ENCODE measurements at regions not wholly inside any gene's neighbourhood (a gene's known extent, or its start where the extent isn't known, plus 50 kb on each side); places are given as distances from the start of the nearest gene placed in this dataset.

DNA sequence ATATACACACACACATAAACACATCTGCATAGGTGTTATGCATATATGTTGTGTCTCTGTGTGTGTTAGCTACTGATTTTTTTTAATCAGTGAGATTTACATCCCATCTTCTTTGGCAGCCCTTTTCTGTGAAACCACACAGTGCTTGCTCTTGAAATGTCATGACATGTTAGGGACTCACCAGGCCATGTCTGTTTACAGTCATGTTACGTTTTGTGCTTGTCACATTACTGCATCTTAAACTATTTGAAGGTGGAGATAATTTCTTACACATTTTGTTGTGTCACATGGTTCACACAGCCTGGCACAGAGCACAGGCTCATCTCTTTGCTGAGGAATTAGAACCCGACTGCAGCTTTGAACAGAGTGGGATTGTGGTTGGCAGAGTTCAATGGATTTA is 364.4 kb upstream of the RIOK2 start:
- 86% methylated on average over 2 of the region's 2 CpGs for WGBS
- no peak overlapping the region for H3K4me3 ChIP-seq (ENCODE audit: low read depth, low read length)
- H3K36me3 ChIP-seq (ENCODE audit: insufficient read depth), result no peaks in the 10 kb centered on the region
- no peak for DNase-seq (ENCODE audit: extremely low spot score)
- H3K27ac ChIP-seq (ENCODE audit: low read depth), result no peak overlapping the region
- no peaks in the 10 kb centered on the region for H3K4me1 ChIP-seq (ENCODE audit: insufficient read depth)

DNA sequence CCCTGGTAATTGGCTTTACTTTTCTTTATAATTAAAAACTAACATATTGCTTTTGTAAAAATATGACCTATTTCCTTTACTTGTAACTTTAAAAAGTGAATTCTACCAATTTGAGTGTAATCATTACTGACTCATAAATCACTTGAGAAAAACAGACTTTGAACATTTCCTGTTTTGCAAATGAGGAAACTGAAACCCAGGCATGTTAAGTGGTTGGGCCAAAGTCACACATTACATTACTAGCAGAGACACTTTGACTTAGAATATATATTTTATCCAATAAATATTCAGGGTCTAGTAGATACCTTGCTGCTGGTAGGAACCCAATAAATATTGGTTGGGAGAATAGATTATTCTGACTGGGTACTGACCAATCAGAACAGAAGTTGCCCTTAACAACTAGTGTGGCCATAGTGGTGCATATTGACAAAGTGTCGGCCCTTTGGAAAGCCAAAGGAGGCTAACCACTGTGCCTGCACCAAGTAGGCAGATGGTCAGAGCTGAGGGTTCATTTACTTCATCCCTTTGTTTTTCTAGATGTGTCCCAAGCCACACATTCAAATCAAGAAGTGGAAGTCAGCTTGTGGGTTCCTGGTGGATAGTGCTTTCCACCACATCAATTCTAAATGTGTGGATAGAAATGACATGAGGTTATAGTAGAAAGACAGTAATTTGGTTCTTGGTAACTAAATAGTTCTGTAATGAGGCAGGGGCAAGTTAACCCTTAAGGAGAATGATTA is 365.1 kb upstream of the RIOK2 start:
- no peak overlapping the region for H3K27ac ChIP-seq (ENCODE audit: low read depth)
- 90% methylated on average over 1 of the region's 1 CpG for WGBS
- H3K4me1 ChIP-seq (ENCODE audit: insufficient read depth), result no peaks in the 10 kb centered on the region
- H3K4me3 ChIP-seq (ENCODE audit: low read depth, low read length), result no peak overlapping the region
- H3K36me3 ChIP-seq (ENCODE audit: insufficient read depth), result no peaks in the 10 kb centered on the region
- DNase-seq (ENCODE audit: extremely low spot score), result no peak

DNA sequence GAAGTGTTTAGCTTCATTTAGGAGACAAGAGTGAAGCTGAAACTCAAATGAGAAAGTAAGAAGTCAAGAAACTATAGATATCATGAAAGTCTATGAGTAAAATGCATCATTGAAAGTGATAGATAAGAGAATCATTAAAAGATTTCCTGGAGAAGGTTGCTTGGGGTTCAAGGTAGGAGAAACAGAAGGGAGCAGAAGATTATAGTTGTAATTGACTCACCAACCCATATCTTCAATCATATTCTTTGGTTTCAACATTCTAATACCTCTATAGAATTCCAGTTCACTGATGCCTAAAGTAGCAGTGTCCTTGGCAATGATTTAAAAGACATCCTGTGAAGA is 365.7 kb upstream of the RIOK2 start:
- Histone ChIP-seq H3K27ac (ENCODE audit: low read depth) (no peak overlapping the region), H3K36me3 (ENCODE audit: insufficient read depth) (no peaks in the 10 kb centered on the region), H3K4me3 (ENCODE audit: low read depth, low read length) (no peak overlapping the region), H3K4me1 (ENCODE audit: insufficient read depth) (no peaks in the 10 kb centered on the region)
- DNase-seq (ENCODE audit: extremely low spot score), result no peak

DNA sequence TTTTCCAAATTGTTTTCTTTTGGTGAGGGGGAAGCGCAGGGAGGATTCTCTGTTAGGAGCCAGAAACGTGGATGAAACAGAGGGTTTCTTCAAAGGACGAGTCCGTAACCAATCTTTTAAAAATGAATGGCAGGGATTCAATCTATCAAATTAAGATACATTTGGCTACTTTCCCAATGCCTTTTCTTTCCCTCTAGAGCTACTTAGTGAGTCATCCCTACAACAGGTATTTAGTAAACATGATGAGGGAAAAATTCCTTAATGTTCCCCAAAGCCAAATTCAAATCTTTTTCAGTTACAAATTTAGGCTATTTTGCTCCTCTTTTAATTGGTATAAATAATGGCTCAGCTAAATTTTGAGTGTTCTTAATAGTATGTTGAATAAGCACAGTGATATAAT is 366.4 kb upstream of the RIOK2 start:
- H3K36me3 ChIP-seq (ENCODE audit: insufficient read depth), result no peaks in the 10 kb centered on the region
- H3K4me1 ChIP-seq (ENCODE audit: insufficient read depth), result no peaks in the 10 kb centered on the region
- 90% methylated on average over 4 of the region's 4 CpGs for WGBS
- no peak for DNase-seq (ENCODE audit: extremely low spot score)
- H3K27ac ChIP-seq (ENCODE audit: low read depth), result no peak overlapping the region
- H3K4me3 ChIP-seq (ENCODE audit: low read depth, low read length), result no peak overlapping the region

DNA sequence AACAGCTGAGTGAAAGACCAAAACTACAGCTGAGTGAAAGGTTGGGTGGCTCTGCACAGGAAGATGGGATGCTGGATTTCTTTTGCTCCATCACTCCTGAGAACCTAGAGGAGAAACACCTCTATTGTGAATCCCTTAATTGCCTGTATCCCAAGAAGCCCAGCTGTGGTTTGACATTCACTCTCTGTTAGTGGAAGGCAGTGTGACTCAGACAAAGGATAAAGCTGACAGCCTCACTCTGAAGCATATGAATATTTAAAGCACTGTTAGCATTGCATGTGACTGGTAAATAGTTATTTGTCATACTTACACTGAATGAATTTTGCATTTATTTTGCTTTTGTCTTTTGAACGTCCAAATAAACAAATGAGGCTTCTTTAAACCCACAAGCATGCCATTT is 367.1 kb upstream of the RIOK2 start:
- DNase-seq (ENCODE audit: extremely low spot score), result no peak
- H3K4me3 ChIP-seq (ENCODE audit: low read depth, low read length), result no peak overlapping the region
- WGBS, result 53% methylated on average over 1 of the region's 1 CpG
- H3K27ac ChIP-seq (ENCODE audit: low read depth), result no peak overlapping the region
- no peaks in the 10 kb centered on the region for H3K4me1 ChIP-seq (ENCODE audit: insufficient read depth)
- no peaks in the 10 kb centered on the region for H3K36me3 ChIP-seq (ENCODE audit: insufficient read depth)

DNA sequence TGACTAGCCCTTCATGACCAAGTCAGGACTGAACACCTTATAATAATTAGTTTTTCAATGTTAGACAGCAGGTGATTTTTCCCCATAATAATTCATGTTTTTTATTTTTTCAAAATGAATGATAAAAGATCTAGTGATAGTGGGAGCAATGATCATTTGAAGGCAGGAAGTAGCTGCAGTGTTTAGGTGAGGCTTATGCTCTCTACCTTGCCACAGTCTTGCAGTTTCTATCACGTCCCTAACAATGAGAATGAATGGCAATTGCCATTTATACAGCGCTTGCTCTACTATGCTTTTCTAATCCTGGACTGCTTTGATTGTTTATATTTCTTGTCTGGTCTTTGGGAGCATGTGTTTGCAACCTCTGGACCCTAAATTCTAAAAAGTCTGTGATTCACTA is 367.8 kb upstream of the RIOK2 start:
- Histone ChIP-seq H3K4me3 (ENCODE audit: low read depth, low read length) (no peak overlapping the region), H3K27ac (ENCODE audit: low read depth) (no peak overlapping the region), H3K4me1 (ENCODE audit: insufficient read depth) (no peaks in the 10 kb centered on the region), H3K36me3 (ENCODE audit: insufficient read depth) (no peaks in the 10 kb centered on the region)
- WGBS, result 88% methylated on average over 2 of the region's 2 CpGs
- DNase-seq (ENCODE audit: extremely low spot score), result no peak

DNA sequence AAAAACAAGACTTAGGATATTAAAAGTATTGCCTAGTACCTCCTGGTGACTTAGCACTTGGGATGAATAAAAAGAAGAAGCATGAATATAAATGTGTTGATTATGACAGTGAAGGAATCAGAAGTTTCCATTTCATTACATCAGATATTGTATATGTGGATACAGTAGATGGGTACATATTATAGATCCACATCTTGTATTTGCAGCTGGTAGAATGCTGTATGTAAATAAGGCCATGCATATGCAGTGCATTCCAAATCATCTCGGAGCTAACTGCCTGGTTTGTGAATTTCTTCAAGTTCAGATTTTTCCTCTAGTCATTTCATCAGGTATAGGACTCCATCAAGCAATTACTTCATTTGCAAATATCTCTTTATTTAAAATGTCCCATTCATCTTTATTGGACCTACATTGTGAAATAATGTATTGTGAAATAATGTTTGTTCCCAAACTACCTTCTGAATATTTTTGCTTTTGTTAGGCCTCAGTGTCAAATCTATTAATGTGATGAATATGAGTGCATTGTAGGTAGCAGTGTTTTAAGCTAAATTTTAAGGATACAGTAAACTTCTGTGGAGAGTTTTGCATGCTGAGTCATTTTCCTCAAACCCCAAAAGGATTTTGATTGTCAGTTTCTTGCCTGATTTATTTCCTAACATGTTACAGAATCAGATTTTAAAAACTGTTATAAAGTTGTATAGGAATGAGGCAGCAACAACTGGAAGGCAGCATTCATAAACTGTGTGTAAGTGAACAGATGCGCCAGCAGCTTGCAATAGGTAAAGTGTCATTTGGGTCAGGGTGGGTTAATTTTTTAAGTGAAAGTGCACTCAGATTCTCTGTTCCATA is 370.8 kb upstream of the RIOK2 start:
- no peak overlapping the region for H3K4me3 ChIP-seq (ENCODE audit: low read depth, low read length)
- WGBS, result 84% methylated on average over 2 of the region's 2 CpGs
- no peaks in the 10 kb centered on the region for H3K4me1 ChIP-seq (ENCODE audit: insufficient read depth)
- H3K27ac ChIP-seq (ENCODE audit: low read depth), result no peak overlapping the region
- no peak for DNase-seq (ENCODE audit: extremely low spot score)
- no peaks in the 10 kb centered on the region for H3K36me3 ChIP-seq (ENCODE audit: insufficient read depth)

DNA sequence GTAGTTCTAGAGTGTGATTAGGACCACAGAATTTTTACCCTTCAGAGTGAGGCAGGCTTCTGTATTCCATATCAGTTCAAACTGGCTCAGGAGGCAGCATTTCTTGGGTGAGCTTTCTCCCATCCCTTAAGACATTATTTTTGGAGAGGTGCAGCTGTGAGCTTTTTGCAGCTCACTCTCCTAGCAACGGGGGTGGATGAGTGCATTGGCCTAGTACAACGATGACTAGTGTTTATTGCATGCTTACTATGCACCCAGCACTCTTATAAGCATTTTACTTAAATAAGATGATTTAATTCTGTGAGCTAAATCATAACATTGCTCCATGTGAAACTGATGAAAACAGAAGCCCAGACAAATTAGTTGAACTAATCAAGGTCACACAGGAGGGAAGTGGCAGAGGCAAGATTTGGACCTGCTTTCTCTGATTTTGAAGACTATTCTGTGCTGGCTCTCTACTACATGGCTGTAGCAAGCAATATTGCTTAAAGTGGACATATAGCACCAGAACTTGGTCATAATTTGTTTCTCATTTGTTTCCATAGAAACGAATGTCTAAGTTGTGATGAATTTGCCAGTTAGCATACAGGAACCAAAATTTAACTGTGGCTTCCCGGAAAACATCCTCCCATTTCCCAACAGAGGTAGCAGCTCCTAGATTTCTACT is 372.1 kb upstream of the RIOK2 start:
- H3K27ac ChIP-seq (ENCODE audit: low read depth), result no peak overlapping the region
- DNase-seq (ENCODE audit: extremely low spot score), result no peak
- 56% methylated on average over 4 of the region's 4 CpGs for WGBS
- no peak overlapping the region for H3K4me3 ChIP-seq (ENCODE audit: low read depth, low read length)
- no peaks in the 10 kb centered on the region for H3K4me1 ChIP-seq (ENCODE audit: insufficient read depth)
- no peaks in the 10 kb centered on the region for H3K36me3 ChIP-seq (ENCODE audit: insufficient read depth)

DNA sequence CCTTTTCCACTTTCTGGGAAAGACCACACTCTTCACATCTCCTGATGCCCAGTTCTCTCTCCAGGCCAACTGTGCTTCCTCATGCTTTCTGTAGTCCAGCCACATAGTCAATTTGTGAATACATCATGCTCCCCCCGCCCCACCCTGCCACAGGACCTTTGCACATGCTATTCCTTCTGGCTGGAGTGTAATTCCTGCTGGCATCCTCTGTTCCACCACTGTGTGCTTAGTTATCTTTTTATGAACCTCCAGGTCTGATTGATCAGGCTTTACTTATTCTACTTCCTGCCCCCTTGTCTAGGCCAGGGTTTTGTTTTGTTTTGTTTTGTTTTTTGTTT is 372.6 kb upstream of the RIOK2 start:
- H3K4me1 ChIP-seq (ENCODE audit: insufficient read depth), result no peaks in the 10 kb centered on the region
- DNase-seq (ENCODE audit: extremely low spot score), result no peak
- no peak overlapping the region for H3K27ac ChIP-seq (ENCODE audit: low read depth)
- no peaks in the 10 kb centered on the region for H3K36me3 ChIP-seq (ENCODE audit: insufficient read depth)
- H3K4me3 ChIP-seq (ENCODE audit: low read depth, low read length), result no peak overlapping the region
- 96% methylated on average over 1 of the region's 1 CpG for WGBS

DNA sequence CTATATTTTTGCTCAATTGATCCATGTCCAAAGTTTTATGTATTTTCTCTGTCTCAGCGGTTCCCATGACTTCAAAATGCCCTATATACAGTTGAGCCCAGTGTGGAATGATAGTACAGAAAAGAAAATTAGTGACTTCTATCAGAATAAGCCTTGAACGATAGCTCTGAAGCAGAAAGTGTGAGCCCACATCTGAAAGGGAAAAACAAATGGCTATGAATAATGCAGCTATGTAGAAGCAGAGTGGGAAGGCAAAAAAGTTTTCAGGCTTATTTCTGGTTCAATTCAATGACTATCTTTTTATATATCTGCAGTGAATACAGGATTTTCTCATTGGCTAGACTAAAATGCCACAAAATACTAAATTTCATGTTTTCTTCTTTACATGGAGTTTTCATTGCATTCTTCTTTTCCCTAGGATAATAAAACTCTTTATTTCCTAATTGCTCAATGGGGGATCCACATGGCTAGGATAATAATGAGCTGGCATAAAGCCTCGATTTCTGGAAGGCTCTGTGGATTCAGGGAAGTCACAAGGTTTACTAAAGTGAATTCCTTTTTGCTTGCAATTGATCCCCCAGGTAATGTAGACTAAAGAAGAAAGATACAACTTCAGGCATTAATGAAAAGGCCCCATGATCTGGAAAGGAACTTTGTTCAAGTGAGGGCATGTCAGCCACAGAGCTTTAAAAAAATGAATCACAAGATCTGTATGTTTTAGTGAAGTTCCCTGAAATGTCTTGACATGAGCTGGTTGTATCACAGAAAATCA is 377.0 kb upstream of the RIOK2 start:
- DNase-seq (ENCODE audit: extremely low spot score), result no peak
- Histone ChIP-seq H3K36me3 (ENCODE audit: insufficient read depth) (no peaks in the 10 kb centered on the region), H3K27ac (ENCODE audit: low read depth) (no peak overlapping the region), H3K4me1 (ENCODE audit: insufficient read depth) (no peaks in the 10 kb centered on the region), H3K4me3 (ENCODE audit: low read depth, low read length) (no peak overlapping the region)
- 77% methylated on average over 3 of the region's 3 CpGs for WGBS

DNA sequence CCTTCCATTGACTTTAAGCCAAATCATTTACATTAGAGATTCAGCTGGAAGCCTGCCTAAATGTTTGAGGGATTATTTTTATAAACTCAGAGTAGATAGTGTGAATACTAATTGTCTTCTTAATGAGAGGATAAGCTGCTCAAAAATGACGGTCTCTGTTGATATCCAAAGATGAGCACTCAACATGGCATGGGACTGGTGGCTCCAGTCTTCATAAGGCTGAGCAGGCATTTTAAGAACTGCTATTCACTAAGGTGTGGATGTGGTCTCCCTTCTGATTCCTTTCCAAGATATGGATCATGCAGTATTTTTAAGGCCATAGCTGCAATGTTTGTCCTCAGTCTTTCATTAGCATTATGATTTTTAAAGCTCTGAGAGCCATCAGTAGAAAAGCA is 377.5 kb upstream of the RIOK2 start:
- DNase-seq (ENCODE audit: extremely low spot score), result no peak
- Histone ChIP-seq H3K4me3 (ENCODE audit: low read depth, low read length) (no peak overlapping the region), H3K4me1 (ENCODE audit: insufficient read depth) (no peaks in the 10 kb centered on the region), H3K36me3 (ENCODE audit: insufficient read depth) (no peaks in the 10 kb centered on the region), H3K27ac (ENCODE audit: low read depth) (no peak overlapping the region)
- WGBS, result 91% methylated on average over 1 of the region's 1 CpG

DNA sequence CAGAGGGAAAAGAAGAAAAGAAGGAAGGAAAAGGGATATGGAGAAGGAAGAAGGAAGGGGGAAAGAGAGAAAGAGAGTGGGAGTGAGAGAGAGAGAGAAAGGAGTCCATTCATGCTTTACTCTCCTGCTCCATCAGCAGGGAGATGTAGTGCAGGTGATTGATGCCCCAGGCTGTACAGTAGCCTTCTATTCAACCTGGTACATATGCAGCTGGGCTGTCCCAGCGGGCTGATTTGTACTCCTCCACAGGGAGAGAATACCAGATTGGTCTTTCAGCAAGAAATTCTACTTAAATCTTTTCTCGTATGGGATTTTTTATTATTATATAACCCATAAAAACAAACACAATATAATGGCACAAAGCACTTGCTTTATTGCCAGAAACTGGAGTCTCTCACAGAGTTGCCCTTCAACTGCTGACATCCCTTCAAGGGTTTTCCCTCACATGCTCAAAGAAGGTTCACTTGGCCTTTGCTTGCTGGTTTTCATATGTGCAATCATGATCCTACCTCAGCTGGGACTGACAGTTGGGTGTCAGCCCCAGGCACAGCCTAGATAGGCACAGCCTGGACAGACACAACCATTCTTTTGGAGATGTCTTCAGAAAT is 380.1 kb upstream of the RIOK2 start:
- H3K36me3 ChIP-seq (ENCODE audit: insufficient read depth), result no peaks in the 10 kb centered on the region
- 84% methylated on average over 2 of the region's 2 CpGs for WGBS
- no peak for DNase-seq (ENCODE audit: extremely low spot score)
- H3K27ac ChIP-seq (ENCODE audit: low read depth), result no peak overlapping the region
- H3K4me3 ChIP-seq (ENCODE audit: low read depth, low read length), result no peak overlapping the region
- no peaks in the 10 kb centered on the region for H3K4me1 ChIP-seq (ENCODE audit: insufficient read depth)

DNA sequence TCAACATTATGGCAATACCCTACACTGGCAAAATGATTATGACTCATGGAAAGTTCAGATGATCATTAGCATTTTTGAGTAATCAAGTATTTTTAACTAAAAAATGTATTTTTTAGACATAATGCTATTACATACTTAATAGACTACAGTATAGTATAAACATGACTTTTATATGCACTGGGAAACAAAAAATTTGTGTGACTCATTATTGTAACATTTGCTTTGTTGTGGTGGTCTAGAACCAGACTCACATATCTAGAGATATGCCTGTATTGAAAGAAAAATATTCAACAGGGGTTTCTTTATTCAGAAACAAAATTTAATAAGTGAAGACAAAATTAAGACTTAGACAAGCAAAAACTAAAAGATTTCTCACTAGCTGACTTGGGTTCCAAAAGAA is 385.3 kb upstream of the RIOK2 start:
- H3K4me3 ChIP-seq (ENCODE audit: low read depth, low read length), result no peak overlapping the region
- H3K36me3 ChIP-seq (ENCODE audit: insufficient read depth), result no peaks in the 10 kb centered on the region
- no peaks in the 10 kb centered on the region for H3K4me1 ChIP-seq (ENCODE audit: insufficient read depth)
- no peak overlapping the region for H3K27ac ChIP-seq (ENCODE audit: low read depth)
- DNase-seq (ENCODE audit: extremely low spot score), result no peak
